HPDE6-E6E7 (cell line): ENCODE measurements at regions not wholly inside any gene's neighbourhood (a gene's known extent, or its start where the extent isn't known, plus 50 kb on each side); places are given as distances from the start of the nearest gene placed in this dataset.
"Not testable (repeated sequence)": the region's sequence is repeated elsewhere in the genome, so short reads cannot be mapped to it uniquely, and the experiment has no call there.

Experiments used
- DNase-seq: peaks from one replicate; pipeline ENCODE4 v3.0.0; 2011; ENCODE audit warnings: missing footprints; ENCODE audit errors: extremely low spot score

DNA sequence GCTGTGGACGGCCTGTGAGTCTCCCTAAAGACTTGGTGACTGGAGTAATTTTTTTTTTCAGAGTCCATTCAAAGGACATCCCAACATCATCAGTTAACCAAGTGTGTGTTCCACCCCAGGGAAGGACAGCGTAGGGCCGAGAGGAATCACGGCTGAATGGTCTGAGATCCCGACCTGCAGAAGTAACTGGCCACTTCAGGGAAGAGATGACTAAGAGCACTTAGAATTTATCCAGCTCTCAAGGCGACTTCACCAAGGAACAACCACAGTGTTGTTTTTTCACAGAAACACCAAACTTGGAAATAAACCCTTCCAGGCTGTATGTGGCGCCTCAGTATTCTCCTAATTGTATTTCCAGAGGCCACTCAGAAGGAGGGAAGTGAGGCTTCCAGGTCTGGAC is 231.6 kb downstream of the FNDC1 start:
- no peak for DNase-seq

DNA sequence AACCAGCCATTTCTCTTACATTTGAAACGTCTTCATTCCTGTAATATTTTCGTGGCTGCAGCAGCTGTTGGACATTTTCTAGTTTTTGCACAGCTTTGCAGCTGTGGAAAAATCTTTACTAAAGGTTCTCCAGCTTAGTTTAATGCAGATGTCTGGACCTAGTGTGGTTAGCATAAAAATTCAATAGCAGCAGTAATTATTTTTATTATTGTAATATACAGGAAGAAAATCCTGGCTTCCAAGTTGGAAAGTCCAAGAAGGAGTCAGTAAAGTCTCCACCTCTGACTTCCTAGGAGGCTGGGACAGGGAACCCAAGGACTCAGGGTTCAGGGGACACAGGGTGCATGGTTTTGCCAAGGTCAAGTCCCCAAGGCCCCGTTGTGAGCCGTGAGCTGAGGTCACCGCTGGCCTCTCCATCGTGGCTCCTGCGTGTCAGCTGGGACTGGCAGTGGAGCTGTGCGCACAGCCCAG is 230.6 kb downstream of the FNDC1 start:
- no peak for DNase-seq

DNA sequence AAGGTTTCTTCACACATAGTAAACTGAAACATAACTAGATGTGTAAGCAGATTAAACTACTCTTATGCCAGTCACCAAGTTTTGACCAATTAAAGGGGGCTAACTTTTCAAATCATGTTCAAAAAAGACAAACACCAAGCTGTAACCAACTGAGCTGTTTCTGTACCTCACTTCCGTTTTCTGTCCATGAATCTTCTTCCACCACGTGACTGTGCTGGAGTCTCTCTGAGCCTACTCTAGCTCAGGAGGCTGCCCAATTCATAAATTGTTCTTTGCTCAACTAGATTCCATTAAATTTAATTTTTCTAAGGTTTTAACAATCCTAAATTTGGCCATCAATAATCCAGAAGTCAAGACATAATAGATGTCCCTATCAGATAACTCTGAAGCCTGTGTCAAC is 229.4 kb downstream of the FNDC1 start:
- DNase-seq: no peak

DNA sequence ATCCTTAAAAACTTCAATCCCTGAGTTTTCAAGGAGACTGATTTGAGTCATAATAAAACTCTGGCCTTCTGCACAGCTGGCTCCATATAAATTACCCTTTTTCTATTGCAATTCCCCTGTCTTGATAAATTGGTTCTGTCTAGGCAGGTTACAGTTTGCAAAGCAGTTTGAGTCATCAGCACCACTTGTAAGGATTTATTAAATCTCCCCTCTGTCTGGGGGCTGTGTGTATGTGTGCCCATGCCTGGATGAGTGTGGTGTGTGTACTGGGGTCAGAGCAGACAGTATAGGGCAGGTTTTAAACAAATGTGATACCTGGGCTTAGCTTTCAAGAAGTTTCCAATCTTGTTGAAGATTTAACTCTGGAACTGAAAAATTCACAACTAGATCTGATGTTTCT is 228.6 kb downstream of the FNDC1 start:
- DNase-seq: no peak

DNA sequence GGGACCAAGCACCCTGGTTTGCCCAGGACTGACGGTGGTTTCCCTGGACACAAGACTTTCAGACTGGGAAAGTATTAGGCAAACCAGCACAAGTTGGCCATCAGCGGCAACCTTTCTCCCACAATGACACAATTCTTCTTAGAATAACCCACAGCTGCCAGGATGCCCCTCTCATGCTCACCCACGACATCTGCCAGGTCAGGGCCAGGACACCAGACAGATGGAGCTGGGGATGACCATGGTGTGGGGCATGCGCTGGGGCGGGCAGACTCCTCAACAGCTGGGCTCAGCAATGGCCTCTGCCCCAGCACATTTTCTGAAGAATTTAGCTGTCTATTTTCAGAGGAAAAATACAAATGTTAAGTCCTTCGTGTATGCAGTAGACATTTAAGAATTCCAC is 226.4 kb downstream of the FNDC1 start:
- DNase-seq: no peak

DNA sequence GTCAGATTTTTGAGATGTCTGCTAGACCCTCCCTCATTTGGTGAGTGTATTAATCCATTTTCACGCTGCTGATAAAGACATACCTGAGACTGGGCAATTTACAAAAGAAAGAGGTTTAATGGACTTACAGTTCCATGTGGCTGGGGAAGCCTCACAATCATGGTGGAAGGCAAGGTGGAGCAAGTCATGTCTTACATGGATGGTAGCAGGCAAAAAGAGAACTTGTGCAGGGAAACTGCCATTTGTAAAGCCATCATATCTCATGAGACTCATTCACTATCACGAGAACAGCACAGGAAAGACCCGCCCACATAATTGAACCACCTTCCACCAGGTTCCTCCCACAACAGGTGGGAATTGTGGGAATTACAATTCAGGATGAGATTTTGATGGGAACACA is 223.5 kb downstream of the FNDC1 start:
- not testable (repeated sequence) for DNase-seq

DNA sequence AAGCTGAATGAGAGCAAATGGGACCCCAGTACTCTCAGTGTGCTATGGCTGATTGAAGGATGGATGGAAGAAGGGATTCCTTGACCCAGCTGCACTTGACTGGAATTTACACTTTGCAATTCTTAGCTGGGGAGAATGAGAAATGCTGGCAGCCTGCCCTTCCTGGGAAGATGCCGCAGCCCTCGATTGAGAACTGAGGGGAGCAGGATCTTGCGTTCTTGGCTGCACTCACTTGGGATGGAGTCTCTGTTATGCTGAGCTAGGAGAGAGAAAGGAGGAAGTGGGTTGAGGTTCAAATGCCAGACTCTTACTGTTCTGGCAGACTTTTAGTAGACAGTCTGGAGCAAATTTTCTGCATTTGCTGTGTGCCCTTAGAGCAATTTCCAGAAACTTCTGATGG is 221.2 kb downstream of the FNDC1 start:
- DNase-seq: no peak

DNA sequence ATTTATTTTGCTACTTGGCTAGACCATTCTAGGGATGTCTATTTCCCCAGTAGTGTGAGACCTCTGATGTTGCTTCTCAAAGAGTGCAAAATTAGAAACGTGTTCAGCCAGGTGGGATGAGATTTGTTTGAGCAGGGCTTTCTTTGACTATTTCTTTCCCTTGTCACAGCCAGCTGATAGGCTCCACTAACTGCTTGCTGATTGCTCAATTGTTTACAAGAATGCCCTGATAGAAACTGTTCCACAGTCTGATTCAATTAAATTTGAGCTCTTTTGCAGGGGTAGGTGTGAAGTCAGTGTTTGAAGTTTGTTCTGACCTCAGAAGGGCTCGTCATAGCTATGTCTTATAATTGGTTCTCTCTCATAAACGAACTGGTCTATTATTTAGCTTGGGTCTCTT is 220.5 kb downstream of the FNDC1 start:
- DNase-seq: no peak

DNA sequence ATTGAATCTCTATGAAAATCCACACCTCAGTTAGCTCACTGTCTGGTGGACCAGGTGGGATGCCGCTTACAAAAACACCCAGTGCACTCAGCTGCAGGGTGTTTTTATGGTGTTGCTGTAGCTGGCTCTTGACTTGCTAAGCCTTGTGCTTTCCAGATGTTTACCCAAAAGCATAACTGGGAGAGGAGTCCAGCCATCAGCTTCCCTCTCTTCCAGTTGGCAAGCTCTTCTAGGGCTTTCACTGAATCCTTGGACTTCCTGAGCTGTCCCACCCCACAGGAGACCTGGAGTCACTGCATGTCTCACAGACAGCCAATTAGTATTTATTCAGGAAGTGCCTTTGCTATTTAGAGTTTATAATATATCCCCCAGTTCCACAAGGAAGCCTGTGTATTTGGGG is 210.9 kb downstream of the FNDC1 start:
- DNase-seq: no peak

DNA sequence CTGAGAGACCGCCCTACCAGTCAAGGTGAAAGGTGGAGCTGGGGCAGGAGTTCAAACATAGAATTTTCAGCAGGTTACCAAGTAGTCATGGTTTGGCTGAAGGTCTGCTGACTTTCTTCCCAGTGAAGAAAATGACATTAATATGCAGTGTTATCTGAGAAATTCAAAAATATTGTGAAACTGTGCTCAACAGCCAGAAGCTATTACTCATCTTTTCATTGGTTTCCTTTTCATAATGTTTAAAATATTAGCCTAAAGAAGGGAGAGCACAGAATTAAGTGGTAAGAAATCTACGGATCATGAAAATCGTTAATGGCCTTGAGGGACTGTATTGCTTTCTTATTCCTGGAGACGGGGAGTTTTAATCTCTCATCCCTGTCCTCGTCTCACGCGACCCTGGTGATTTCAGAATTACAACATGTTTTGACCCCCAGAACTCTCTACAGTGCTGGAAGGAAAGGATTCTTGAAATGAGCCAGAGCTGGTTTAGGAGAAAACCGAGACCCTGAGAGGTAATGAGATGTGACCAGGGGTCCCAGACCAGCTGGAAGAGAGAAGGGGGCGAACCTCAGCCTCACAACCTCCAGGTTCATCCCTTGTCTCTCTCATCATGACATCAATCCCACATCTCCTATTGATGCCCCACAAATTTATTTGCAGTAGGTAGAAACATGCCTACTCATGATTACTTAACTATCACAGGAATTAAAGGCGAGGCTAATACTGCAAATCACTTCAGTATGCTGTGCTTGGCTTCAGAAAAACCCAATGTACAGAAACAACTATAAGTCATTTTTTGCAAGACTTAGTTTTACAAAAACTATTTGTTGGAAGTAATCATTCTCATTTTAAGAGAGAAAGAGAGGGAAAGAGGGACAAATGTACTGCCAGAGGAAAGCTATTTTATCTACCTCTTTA is 209.5 kb downstream of the FNDC1 start:
- DNase-seq: no peak

DNA sequence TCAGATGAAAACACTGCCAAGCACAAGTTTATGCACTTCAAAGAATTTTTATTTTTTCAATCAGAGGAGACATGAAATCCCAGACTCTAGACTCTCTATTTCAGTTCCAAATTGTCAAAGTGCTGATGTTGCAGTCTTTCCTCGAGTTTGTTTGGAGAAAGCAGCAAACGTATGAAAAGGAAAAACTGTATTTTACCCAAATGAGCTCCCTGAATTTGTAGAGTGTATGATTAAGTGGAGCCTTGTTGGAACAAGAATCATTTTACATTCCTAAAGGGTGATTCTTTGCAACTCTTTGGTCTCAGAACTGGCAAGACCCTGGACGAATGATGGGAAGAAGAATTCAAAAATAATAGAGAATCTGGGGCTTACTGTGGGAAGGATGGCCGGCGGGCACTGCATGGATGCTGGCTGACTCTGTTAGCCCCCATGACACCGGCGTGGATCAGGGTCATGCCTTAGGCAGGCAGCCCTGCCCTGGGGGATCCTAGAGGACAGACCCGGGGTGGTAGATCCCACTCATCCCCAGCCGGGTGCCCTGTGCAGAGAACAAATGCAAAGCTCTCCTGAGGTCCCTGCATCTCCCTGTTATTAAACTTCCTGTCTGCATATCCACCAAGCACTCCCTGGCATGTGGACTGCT is 207.4 kb downstream of the FNDC1 start:
- no peak for DNase-seq

DNA sequence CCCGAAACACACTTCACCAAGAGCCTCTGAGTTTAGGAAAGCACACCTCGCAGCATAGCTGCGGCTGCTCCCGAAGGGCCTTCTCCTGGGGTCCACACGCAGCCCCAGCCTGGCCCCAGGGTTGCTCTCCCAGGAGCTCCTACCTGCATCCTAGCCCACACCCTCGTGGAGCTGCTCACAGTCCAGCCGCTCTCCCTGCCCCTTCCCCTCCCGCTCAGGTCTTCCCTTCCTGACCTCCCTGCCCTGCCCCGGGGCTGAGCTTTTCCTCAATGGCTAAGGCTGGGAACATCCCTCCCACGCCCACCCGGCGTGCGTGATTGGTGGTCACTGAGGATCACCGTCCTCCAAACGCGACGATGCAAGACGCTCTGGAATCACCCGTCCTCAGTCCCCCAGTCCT is 205.8 kb downstream of the FNDC1 start:
- DNase-seq: no peak

DNA sequence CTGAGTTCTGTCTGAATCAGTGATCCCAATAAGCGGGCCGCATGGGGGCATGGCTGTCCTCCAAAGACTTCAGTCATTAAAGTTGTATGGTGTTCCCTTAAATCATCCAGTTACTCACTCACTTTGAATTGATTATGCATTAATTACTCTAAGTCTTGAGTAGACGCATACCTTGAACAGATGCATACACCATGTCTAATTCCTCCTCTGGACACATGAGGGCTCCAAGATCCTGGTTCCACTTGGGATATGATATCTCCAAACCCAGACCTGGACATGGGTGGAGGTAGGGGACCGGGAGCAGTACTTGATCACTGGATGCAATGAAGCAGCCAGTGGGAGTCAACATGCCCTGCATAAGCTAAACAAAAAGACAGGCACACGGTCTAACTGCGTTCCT is 204.5 kb downstream of the FNDC1 start:
- no peak for DNase-seq

DNA sequence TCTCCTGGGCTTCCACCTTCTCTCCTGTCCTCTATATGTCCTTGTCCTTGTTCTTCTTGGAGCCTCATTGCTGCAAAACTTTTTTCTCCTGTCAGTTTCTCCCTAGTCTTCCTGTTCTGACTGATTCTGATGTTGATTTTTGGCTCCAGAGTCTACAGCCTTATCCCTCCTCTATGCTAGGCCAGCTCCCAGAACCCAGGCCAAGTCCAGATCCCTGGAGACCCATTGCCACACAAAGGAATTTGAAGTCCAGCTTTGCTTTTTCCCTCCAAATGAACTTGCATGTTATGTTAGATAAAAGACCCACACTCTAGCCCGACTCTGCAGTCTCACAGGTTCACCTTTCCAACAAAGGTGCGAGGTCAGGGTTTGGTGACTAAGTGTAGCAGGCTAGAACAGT is 203.1 kb downstream of the FNDC1 start:
- no peak for DNase-seq

DNA sequence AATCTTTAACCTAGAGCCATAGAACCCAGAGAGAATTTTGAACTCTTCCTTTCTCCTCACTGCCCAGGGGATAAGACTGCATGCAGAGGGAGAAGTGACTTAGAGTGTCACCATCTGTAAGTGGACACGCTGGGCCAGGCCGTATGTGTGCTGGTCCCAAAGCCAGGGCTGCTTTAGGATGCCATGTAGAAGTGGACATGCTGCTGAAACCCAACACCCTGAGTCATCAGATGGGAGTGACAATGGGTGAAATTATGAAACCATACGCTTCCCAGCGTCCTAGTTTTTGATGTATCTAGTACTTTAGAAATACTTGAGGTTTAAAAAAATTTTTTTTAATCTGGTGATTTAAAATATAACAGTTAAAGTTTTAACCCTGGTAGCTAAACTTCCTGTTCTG is 191.1 kb downstream of the FNDC1 start:
- no peak for DNase-seq

DNA sequence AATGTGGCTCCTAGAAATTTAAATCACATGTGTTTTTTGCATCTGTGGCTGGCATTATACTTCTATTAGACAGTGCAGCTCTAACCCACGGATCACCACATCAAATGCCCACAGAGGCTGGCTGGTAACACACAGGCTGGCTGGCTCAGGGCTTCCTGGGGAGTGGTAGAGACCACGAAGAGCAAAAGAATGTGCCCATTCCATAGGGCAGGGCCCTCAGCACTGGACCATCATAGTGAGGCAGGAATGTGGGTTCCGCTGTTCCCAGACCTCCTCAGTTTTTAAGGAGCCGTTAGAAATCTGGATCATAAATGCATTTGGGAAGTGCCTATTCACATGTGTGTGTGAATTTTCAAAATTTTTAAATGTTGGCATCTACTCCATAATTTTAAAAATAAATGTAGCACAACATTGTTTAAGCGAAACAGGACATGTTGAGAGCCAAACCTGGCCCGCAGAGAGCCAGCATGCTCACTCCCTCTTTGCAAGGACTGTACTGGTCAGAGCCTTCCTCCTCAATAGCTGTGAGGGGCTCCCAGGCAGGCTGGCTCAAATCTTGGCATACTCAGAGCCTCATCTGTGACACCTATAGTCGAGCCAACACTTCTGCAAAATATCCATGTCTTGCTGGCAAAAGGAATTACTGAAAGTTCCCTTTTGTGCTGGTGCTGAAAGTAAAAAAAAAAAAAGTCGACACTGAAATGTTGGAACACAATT is 190.5 kb downstream of the FNDC1 start:
- no peak for DNase-seq

DNA sequence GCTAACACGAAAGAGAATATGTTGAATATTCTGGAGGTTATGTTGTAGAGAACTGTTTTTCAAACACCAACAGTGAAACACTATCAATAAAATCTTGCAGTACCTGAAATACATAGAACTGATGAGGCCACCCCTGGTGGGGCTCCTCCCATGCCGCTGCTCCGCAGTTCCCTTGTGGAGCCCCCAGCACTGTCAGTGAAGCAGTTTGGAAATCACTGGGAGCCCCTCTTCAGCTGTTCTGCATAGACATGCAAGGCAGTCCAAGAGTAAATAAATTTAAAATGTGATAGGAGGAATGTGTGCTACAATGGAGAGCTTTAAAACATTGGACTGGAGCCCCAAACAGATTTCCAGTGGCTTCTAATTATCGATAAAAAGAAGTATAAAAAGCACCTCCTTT is 189.4 kb downstream of the FNDC1 start:
- DNase-seq: no peak

DNA sequence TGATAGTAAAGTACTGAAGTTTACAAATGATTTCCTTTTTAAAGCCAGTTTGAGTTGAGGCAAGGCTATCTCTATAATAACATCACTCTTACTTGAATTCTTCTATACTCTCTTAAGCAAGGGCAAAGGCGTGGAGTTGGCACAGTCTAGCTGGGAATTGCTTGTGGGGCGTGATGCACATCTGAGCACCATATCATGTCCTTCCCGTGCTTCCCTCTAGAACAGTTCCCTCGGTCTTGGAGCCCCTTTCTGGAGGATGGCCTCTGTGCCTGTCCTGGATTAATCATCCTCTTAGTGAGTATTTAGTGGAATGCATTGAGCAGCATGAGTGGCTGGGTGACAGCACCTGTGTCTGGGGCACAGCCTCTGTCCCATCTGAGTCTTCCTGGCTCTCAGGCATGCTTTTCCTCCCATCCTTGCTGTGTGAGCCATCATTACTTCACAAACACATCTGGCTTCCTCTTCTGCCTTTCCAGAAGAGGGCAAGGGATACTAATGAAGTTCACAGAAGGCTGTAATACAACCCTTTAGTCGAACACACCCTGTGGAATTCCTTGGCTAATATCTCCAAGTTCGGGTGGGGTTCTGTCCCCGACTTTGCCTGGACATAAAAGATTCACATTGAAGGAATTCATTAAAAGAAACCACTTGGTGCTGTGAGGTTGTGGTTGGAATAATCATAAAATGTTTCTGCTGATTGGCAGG is 188.2 kb downstream of the FNDC1 start:
- DNase-seq: no peak

DNA sequence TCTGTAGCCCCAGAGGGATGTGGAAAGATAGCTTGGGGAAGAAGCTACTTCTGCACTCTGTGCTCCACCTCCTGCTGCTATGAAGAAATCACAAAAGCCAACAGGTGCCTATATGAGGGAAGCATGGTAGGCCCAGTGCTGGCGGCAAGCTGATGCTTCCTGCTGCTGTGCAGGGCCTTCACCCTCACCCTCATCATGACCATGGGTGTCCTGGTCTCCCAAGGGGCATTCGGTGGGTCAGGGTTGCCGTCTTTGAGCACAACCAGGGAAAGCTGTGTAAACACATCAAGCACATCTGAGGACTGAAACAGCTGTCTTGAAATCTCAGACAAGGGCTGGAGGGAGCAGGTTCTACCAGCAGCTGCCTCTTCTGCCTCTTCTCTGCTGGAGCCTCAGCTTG is 184.0 kb downstream of the FNDC1 start:
- DNase-seq: no peak

DNA sequence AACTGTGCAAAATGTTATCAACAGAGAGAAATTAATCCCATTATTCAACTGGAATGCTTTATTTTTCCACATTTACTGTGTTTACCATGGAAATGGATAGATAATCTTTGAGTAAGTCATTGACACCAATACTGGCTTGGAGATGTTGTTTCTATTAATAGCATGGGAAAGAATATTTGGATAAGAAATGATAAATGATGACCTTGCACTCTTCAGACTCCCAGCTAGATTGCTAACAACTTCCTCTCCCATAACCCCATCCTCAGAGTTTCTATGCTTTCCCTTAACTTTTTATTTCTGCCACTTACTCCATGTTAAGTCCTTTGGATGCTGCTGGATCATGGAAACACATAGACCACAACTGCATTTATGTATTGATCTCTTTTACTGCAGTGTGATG is 182.5 kb downstream of the FNDC1 start:
- DNase-seq: no peak

DNA sequence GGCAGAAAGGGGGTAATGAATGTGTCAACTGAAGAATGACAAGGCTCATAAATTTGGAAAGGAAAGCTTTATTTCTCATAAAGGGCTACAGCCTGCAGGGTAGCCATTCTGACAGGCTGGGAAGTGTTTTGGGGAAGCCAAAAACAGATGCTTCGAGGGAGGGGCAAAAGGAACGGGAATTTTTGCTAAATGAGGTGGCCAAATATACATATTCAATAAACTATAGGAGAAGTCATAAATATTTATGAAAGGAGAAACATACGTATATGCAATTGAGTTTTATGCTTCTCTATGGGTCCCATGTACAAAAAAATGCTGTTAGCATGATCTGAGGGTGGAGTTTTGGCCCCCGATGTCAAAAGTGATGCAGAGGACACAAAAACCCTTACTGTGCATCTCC is 180.7 kb downstream of the FNDC1 start:
- DNase-seq: no peak

DNA sequence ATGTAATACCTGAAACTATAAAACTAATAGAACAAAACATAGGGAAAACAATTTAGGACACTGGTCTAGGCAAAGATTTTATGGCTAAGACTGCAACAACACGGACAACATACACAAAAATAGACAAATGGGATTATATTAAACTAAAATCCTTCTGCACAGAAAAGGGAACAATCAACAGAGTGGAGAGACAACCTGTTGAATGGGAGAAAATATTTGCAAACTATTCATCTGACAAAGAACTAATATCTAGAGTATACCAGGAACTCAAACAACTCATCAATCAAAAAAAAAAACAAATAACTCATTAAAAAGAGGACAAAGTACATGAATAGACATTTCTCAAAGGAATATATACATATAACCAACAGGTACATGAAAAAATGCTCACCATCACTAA is 174.5 kb downstream of the FNDC1 start:
- DNase-seq: no peak
